Thyroid gland (tissue), 4 donors: ENCODE measurements at regions not wholly inside any gene's neighbourhood (a gene's known extent, or its start where the extent isn't known, plus 50 kb on each side); places are given as distances from the start of the nearest gene placed in this dataset.

ENCODE experiments used
- POLR2A ChIP-seq, 2 donors: fragments of 450-650 bp; IDR thresholded peaks; one replicate each; pipeline ENCODE4 v1.6.1; 2017; ENCODE audit warnings: antibody characterized with exemption in 2 of 2, mild to moderate bottlenecking in 2 of 2, moderate library complexity in 1 of 2
- TF ChIP-seq, protein P1 (sequence below), 6 experiments: fragments of 200-600 bp in 3 of 6; fragments of 450-650 bp in 3 of 6; sonication (generic) in 3 of 6; IDR thresholded peaks; one replicate each; pipeline ENCODE4 v1.5.1; 2016 to 2019; ENCODE audit warnings: antibody characterized with exemption in 6 of 6, mild to moderate bottlenecking in 2 of 6, inconsistent platforms in 1 of 6, moderate library complexity in 1 of 6

DNA sequence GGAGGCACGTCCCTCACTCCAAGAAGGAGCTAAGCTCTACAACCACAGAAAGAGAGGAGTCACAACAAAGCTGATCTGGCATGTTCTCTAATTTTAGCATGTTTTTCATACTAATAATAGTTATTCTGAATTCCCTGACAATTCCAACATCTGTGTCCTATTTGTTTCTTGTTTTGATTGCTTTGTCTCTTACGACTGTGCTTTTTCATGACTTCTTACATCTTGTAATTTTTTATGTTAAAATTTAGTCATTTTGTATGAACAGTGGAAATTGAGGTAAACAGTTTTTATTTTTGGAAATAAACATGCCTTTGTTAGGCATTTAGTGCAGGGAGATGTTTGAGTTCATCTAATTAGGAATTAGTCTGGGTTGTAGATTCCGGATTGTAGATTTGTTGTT is 668.1 kb upstream of the EDIL3 start:
- TF ChIP-seq POLR2A (IDR thresholded peaks at IDR 0.05): no peak
- TF ChIP-seq, protein P1, sequence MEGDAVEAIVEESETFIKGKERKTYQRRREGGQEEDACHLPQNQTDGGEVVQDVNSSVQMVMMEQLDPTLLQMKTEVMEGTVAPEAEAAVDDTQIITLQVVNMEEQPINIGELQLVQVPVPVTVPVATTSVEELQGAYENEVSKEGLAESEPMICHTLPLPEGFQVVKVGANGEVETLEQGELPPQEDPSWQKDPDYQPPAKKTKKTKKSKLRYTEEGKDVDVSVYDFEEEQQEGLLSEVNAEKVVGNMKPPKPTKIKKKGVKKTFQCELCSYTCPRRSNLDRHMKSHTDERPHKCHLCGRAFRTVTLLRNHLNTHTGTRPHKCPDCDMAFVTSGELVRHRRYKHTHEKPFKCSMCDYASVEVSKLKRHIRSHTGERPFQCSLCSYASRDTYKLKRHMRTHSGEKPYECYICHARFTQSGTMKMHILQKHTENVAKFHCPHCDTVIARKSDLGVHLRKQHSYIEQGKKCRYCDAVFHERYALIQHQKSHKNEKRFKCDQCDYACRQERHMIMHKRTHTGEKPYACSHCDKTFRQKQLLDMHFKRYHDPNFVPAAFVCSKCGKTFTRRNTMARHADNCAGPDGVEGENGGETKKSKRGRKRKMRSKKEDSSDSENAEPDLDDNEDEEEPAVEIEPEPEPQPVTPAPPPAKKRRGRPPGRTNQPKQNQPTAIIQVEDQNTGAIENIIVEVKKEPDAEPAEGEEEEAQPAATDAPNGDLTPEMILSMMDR (IDR thresholded peaks at IDR 0.05): no peak
